Stomach smooth muscle (tissue), 2 donors: ENCODE measurements at regions not wholly inside any gene's neighbourhood (a gene's known extent, or its start where the extent isn't known, plus 50 kb on each side); places are given as distances from the start of the nearest gene placed in this dataset.

Experiments
- H3K27ac ChIP-seq: one replicate; pipeline ENCODE4 v1.7.0; 2013; ENCODE audit warnings: mild to moderate bottlenecking, low read length, inconsistent platforms
- H3K27me3 ChIP-seq, 2 donors: one replicate each; pipeline ENCODE4 v1.7.0; 2013; ENCODE audit warnings: low read length in 2 of 2; ENCODE audit not compliant: insufficient read depth in 2 of 2, control insufficient read depth in 1 of 2
- H3K36me3 ChIP-seq, 2 donors: one replicate each; pipeline ENCODE4 v1.7.0; 2013; ENCODE audit warnings: low read length in 2 of 2; ENCODE audit not compliant: control insufficient read depth in 2 of 2, insufficient read depth in 2 of 2
- H3K4me1 ChIP-seq: one replicate; pipeline ENCODE4 v1.7.0; 2013; ENCODE audit warnings: low read length; ENCODE audit not compliant: control insufficient read depth, insufficient read depth
- H3K4me3 ChIP-seq, 2 donors: one replicate each; pipeline ENCODE4 v1.7.0; 2013; ENCODE audit warnings: low read length in 2 of 2
- H3K9ac ChIP-seq, 2 donors: one replicate each; pipeline ENCODE4 v1.7.0; 2013; ENCODE audit warnings: low read length in 2 of 2, mild to moderate bottlenecking in 1 of 2
- H3K9me3 ChIP-seq, 2 donors: one replicate each; pipeline ENCODE4 v1.7.0; 2013; ENCODE audit warnings: low read length in 2 of 2; ENCODE audit not compliant: control insufficient read depth in 2 of 2
- donor health status: healthy.
- donor health status: Pancreatic carcinoma.

DNA sequence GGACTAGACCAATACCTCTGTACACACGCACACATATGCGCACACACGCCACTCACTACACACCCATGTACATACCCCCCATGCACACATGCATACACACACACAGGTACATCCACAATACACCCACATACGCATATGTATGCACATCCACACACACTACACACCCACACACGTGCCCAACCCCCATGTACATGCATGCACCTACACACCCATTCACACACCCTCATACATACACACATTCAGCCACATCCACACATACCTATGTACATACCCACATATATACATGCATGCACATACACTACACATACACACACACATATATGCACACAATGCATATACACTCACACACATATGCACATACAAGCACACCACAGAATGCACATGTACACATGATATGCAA, 107.1 kb downstream of the GADD45G start:
- H3K9me3 ChIP-seq, result no peaks in the 10 kb centered on the region

DNA sequence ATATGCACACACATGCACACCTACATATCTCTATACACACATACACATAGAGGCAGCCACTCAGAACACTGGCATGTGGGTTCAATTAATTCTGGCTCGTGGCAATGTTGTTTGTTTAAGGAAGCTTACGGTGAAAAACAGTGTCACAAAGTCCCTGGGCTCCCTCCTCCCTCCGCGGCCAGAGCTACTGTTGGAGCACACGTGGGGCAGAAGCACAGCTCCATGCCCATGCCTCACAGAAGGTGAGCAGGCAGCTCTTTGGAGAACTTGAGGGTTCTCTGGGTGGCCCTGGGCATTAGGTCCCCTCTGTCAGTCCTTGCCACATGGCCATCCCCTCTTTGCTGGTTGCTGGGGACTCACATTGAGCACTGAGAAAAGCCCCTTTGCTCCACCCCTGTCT, 107.5 kb downstream of the GADD45G start:
- Histone ChIP-seq H3K9ac (no peak overlapping the region), H3K27ac (no peak overlapping the region), H3K27me3 (no peaks in the 10 kb centered on the region), H3K36me3 (no peaks in the 10 kb centered on the region), H3K4me3 (no peak overlapping the region), H3K9me3 (no peaks in the 10 kb centered on the region), H3K4me1 (peaks cover 2% of the 10 kb centered on the region)

More for the DNA sequence above, 107.1 kb downstream of the GADD45G start:
- H3K4me1 ChIP-seq, result peaks cover 2% of the 10 kb centered on the region
- H3K4me3 ChIP-seq, result no peak overlapping the region
- H3K9ac ChIP-seq, result no peak overlapping the region
- no peak overlapping the region for H3K27ac ChIP-seq
- H3K36me3 ChIP-seq, result no peaks in the 10 kb centered on the region
- no peaks in the 10 kb centered on the region for H3K27me3 ChIP-seq

DNA sequence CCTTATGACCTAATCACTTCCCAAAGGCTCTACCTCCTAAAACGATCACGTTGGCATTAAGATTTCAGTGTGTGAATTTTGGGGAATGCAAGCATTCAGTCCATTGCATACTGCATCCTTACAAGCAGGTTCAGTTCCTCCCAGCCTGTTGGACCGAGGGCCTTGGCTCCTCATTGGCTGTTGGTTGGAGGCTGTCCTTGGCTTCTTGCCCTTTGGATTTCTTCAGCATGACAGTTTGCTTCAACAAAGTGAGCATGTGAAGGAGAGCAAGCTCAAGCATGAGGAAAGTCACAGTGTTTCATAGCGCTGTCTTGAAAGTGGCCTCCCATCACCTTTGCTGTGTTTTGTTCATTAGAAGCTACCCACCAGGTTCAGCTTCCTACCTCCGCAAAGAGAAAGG, 109.5 kb downstream of the GADD45G start:
- Histone ChIP-seq H3K36me3 (no peaks in the 10 kb centered on the region), H3K27ac (no peak overlapping the region), H3K27me3 (no peaks in the 10 kb centered on the region), H3K9me3 (no peaks in the 10 kb centered on the region), H3K4me3 (no peak overlapping the region), H3K9ac (no peak overlapping the region), H3K4me1 (peaks cover 2% of the 10 kb centered on the region)

DNA sequence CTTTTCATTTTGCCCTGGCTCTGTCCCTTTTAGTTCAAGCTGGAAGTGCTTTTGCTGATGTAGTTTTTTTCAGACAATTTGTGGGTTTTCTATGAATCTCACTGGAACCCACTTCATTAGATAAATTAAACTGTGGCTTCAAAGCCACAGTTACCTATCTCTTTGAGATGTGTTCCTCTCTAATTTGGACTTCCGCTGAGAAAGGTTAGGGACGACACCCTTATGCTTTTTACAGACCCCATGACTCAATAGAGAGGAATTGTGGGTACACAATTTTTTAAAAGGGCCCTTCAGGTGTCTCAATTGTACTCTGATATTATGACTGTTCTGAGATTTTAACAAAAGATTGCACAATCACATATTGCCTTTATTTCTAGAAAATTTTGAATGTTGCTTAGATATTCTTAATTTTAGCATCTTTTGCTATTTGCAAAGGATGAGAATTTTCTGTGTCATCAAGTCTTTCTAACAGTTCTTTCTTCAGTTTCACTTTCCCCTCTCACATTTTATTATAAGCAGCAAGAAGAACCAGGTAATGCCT, 110.6 kb downstream of the GADD45G start:
- no peaks in the 10 kb centered on the region for H3K27me3 ChIP-seq
- no peak overlapping the region for H3K27ac ChIP-seq
- H3K4me3 ChIP-seq, result no peak overlapping the region
- no peaks in the 10 kb centered on the region for H3K36me3 ChIP-seq
- H3K9ac ChIP-seq, result no peak overlapping the region
- H3K4me1 ChIP-seq, result peaks cover 2% of the 10 kb centered on the region
- H3K9me3 ChIP-seq, result no peaks in the 10 kb centered on the region

DNA sequence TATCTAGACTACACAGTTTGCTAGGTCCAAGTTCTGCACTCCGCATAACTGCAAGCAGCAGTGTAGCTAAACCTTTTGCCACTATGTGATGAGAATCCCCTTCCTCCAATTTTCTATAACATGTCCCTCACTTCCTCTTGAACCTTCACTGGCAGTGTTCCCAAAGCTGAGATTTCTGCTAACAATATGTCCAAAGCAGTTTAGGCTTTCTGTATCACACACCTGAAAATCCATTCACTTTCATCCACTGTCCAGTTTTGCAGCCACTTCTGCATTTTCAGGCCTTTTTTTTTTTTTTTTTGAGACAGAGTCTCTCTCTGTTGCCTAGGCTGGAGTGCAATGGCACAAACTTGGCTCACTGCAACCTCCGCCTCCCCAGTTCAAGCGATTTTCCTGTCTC, 111.1 kb downstream of the GADD45G start:
- H3K4me3 ChIP-seq, result no peak overlapping the region
- no peak overlapping the region for H3K27ac ChIP-seq
- H3K27me3 ChIP-seq, result no peaks in the 10 kb centered on the region
- H3K36me3 ChIP-seq, result no peaks in the 10 kb centered on the region
- no peak overlapping the region for H3K9ac ChIP-seq
- peaks cover 1% of the 10 kb centered on the region for H3K4me1 ChIP-seq
- no peaks in the 10 kb centered on the region for H3K9me3 ChIP-seq

DNA sequence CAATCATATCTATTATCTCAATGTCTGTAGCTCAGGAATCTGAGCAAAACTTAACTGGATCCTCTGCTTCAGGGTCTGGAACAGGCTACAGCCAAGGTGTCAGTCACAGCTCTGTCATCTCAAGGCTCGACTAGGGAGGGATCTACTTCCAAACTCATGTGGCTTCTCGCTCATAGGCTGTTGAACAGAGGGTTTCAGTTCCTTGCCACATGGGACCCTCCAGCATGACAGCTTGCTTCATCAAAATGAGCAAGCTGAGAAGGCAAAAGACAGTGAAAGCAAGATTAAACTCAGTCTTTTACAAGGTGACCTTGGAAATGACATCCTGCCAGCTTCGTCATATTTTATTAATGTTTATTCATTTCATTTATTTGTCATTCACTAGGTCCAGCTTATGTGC, 111.7 kb downstream of the GADD45G start:
- no peaks in the 10 kb centered on the region for H3K27me3 ChIP-seq
- H3K9ac ChIP-seq, result no peak overlapping the region
- no peak overlapping the region for H3K4me3 ChIP-seq

DNA sequence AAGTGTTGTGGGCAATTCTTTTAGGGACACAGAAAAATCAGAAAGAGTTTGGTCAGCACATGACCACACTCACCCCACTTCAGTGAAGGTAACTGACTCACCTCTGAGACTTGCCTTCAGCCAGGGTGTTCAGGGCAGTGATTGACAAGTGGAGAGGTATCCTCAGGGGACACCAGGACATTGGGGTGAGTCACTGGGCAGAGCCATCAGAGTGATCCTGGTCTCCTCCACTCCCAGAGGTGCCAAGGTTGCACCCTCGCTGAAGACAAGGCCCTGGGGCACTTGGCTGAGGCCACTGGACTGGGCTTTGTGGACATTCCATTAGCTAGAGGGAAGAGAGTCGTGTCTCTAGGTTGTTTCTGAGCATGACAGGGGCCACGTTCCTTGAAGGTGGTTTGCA, 113.4 kb downstream of the GADD45G start:
- Histone ChIP-seq H3K36me3 (no peaks in the 10 kb centered on the region), H3K4me1 (no peaks in the 10 kb centered on the region), H3K27ac (no peak overlapping the region), H3K9ac (no peak overlapping the region), H3K9me3 (no peaks in the 10 kb centered on the region), H3K27me3 (no peaks in the 10 kb centered on the region), H3K4me3 (no peak overlapping the region)

More for the DNA sequence above, 111.7 kb downstream of the GADD45G start:
- Histone ChIP-seq H3K27ac (no peak overlapping the region), H3K9me3 (no peaks in the 10 kb centered on the region), H3K36me3 (no peaks in the 10 kb centered on the region), H3K4me1 (no peaks in the 10 kb centered on the region)

DNA sequence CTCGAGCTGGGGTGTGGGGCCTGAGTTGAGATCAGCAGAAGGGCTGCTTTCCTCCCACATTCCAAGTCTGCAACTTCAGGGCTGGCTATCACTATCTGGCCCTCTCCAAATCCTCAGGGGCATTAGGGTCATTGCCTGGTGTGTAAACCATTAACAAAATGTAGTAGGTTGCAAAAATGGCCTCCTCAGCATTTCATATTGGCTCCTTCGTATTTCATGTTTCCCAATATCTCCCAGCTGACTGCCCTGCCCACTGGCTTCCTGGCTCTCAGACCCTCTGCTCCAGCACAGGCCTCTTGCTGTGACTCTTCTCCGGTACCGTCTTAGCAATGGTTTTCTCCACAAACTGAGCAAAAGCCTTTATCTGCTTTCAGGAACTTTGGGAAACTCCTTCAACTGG, 113.8 kb downstream of the GADD45G start:
- H3K9ac ChIP-seq, result no peak overlapping the region
- H3K27me3 ChIP-seq, result no peaks in the 10 kb centered on the region
- no peaks in the 10 kb centered on the region for H3K36me3 ChIP-seq
- no peaks in the 10 kb centered on the region for H3K9me3 ChIP-seq
- no peak overlapping the region for H3K27ac ChIP-seq
- no peaks in the 10 kb centered on the region for H3K4me1 ChIP-seq
- H3K4me3 ChIP-seq, result no peak overlapping the region

DNA sequence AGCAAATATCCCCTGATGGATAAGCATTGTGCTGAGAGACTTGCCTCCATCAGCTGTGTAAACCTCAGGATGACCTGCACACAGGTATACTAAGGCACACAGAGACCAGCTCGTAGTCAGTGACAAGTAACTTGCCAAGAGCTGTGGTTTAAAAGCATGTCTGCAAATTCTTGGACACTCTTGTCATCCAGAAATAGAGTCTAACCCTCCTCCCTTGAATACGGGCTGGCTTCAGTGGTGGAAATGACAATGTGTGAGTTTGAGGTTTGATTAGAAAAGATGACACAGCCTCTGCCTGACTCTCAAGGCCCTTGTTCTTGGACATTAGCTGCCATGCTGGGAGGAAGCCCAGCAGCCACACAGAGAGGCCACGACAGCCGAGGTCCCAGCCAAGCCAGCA, 114.4 kb downstream of the GADD45G start:
- H3K27ac ChIP-seq, result no peak overlapping the region
- no peak overlapping the region for H3K9ac ChIP-seq
- H3K4me3 ChIP-seq, result no peak overlapping the region
- H3K9me3 ChIP-seq, result no peaks in the 10 kb centered on the region
- H3K36me3 ChIP-seq, result no peaks in the 10 kb centered on the region
- no peaks in the 10 kb centered on the region for H3K4me1 ChIP-seq
- H3K27me3 ChIP-seq, result no peaks in the 10 kb centered on the region

DNA sequence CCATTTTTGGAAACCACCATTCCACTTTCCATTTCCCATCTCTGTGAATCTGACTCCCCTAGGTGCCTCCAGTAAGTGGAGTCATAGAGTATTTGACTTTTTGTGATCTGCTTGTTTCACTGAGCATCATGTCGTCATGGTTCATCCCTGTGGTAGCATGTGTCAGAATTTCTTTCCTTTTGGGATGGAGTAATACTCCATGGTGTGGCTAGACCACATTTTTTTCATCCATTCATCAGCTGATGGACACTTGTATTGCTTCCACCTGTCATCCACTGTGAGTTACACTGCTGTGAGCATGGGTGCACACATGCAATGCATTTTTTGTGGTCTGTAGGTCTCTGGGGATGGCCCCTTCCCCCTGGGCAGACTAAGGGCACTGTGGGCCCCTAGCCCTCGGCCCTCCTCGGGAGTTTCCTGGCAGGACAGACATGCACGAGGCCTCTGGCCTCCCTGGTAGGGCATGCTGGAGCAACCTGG, 115.9 kb downstream of the GADD45G start:
- Histone ChIP-seq H3K27me3 (no peaks in the 10 kb centered on the region), H3K36me3 (no peaks in the 10 kb centered on the region), H3K4me3 (no peak overlapping the region), H3K9me3 (no peaks in the 10 kb centered on the region), H3K4me1 (no peaks in the 10 kb centered on the region), H3K9ac (no peak overlapping the region), H3K27ac (no peak overlapping the region)

DNA sequence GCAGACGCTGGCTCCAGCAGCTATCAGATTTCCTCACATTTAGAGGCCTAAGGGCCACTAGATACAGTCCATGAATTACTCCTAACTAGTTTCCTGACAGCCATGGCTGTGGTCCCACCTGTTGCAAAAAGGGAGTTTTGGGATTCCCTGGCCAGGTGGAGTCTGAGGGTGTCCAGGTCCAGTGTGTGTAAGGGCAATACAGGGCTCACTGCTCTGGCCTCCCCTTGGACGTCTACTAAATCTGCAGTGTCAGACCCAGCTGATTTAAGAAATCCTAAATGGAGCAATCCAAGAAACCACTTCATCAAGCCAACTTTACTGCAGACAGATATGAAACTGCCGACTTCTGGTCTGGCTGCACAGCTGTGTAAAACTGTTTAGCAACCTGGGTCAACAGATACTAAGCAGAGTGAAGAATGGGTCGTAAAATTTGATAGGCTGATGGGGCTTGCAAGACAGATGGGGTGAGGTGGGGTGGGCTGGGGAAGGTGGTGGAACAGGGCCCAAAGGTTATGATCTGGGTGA, 116.4 kb downstream of the GADD45G start:
- no peak overlapping the region for H3K9ac ChIP-seq
- H3K27me3 ChIP-seq, result no peaks in the 10 kb centered on the region
- H3K4me3 ChIP-seq, result no peak overlapping the region
- H3K27ac ChIP-seq, result no peak overlapping the region
- H3K4me1 ChIP-seq, result no peaks in the 10 kb centered on the region
- no peaks in the 10 kb centered on the region for H3K9me3 ChIP-seq
- no peaks in the 10 kb centered on the region for H3K36me3 ChIP-seq
